ENCODE measurements at regions not wholly inside any gene's neighbourhood (a gene's known extent, or its start where the extent isn't known, plus 50 kb on each side); places are given as distances from the start of the nearest gene placed in this dataset.

GRCh38 chr15:57884936-57885335 lies 178.4 kb downstream of the POLR2M start:
- no peak for TF ChIP-seq TEAD4 (IDR thresholded peaks at IDR 0.05; ENCODE audit: borderline replicate concordance, insufficient read depth)
- no peak for TF ChIP-seq RAD21 (IDR thresholded peaks at IDR 0.05; ENCODE audit: low read length)
- TF ChIP-seq CTCF (IDR thresholded peaks at IDR 0.05) = no peak
- no peak for TF ChIP-seq EP300 (IDR thresholded peaks at IDR 0.05; ENCODE audit: borderline replicate concordance in 1 of 2, low read depth in 1 of 2, low read length in 1 of 2)
- no peak for TF ChIP-seq YY1 (IDR thresholded peaks at IDR 0.05; ENCODE audit: low read depth)
- TF ChIP-seq NFIC (IDR thresholded peaks at IDR 0.05; ENCODE audit: borderline replicate concordance) = no peak

All from SK-N-SH (cell line).